ENCODE measurements at regions not wholly inside any gene's neighbourhood (a gene's known extent, or its start where the extent isn't known, plus 50 kb on each side); places are given as distances from the start of the nearest gene placed in this dataset.

DNA sequence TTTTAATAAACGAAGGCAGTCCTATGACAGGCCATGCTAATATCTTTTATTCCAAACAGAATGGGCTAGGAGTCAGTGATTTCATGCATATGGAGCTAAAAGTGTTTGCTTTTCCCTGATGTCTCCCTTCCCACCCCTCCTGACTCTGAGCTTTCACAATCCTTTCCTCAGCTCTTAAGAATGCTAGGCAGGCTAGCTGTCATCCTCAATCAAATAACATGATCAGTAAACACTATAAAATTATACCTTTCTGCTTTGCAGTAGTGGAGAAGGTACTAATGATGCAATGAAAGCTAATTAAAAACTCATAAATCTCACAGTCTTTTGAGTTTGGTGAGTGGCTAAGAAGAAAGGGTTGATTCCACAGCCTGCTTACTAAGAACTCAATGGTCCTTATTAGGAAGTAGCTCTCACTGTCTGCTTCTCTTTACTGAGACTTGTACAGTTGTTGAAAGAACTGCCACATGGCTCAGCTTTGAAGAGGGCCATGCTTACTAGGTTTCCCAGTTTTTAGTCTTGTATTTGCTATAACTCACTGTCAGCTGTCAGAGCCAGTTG lies 250.9 kb upstream of the JAG1 start:
- Histone ChIP-seq H3K9ac (ENCODE audit: low read depth, low read length, poor library complexity, severe bottlenecking) (no peak overlapping the region), H3K4me1 (ENCODE audit: insufficient read depth, low read length, poor library complexity, severe bottlenecking) (no peaks in the 10 kb centered on the region), H3K79me2 (ENCODE audit: insufficient read depth, low read length) (no peaks in the 10 kb centered on the region), H3K27me3 (ENCODE audit: insufficient read depth, low read length, poor library complexity, severe bottlenecking) (no peaks in the 10 kb centered on the region), H3K4me2 (ENCODE audit: low read depth, low read length, poor library complexity, severe bottlenecking) (no peak overlapping the region), H3K9me3 (ENCODE audit: insufficient read depth, low read depth, low read length) (no peaks in the 10 kb centered on the region; the same call in 1 of the 2 replicates), H3K9me2 (replicated peaks; ENCODE audit: low read depth, low read length) (no peaks in the 10 kb centered on the region), H3K36me3 (ENCODE audit: insufficient read depth, low read length) (no peaks in the 10 kb centered on the region), H3F3A (ENCODE audit: low read depth) (no peaks in the 10 kb centered on the region), H2AFZ (ENCODE audit: low read length) (no peak overlapping the region), H4K20me1 (ENCODE audit: insufficient read depth, low read length, poor library complexity, severe bottlenecking) (no peaks in the 10 kb centered on the region), H3K4me3 (ENCODE audit: low read length, poor library complexity, severe bottlenecking) (no peak overlapping the region)
- TF ChIP-seq, protein P1, sequence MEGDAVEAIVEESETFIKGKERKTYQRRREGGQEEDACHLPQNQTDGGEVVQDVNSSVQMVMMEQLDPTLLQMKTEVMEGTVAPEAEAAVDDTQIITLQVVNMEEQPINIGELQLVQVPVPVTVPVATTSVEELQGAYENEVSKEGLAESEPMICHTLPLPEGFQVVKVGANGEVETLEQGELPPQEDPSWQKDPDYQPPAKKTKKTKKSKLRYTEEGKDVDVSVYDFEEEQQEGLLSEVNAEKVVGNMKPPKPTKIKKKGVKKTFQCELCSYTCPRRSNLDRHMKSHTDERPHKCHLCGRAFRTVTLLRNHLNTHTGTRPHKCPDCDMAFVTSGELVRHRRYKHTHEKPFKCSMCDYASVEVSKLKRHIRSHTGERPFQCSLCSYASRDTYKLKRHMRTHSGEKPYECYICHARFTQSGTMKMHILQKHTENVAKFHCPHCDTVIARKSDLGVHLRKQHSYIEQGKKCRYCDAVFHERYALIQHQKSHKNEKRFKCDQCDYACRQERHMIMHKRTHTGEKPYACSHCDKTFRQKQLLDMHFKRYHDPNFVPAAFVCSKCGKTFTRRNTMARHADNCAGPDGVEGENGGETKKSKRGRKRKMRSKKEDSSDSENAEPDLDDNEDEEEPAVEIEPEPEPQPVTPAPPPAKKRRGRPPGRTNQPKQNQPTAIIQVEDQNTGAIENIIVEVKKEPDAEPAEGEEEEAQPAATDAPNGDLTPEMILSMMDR (conservative IDR thresholded peaks at IDR 0.05; ENCODE audit: low read length), result no peak
- TF ChIP-seq EZH2phosphoT487 (IDR thresholded peaks at IDR 0.05; ENCODE audit: borderline replicate concordance), result no peak

- TF ChIP-seq, protein P1 (conservative IDR thresholded peaks at IDR 0.05; ENCODE audit: low read length), result no peak
- no peak for TF ChIP-seq EZH2phosphoT487 (IDR thresholded peaks at IDR 0.05; ENCODE audit: borderline replicate concordance)
- no peaks in the 10 kb centered on the region for H3F3A ChIP-seq (ENCODE audit: low read depth)
These were observed 252.0 kb upstream of the JAG1 start for GRCh38 chr20:10925767-10926166.

GRCh38 chr20:10927011-10927583 lies 253.3 kb upstream of the JAG1 start:
- Histone ChIP-seq H3K36me3 (ENCODE audit: insufficient read depth, low read length) (no peaks in the 10 kb centered on the region), H3K9me3 (ENCODE audit: insufficient read depth, low read depth, low read length) (no peaks in the 10 kb centered on the region; the same call in 1 of the 2 replicates), H3K9me2 (replicated peaks; ENCODE audit: low read depth, low read length) (no peaks in the 10 kb centered on the region), H3K27me3 (ENCODE audit: insufficient read depth, low read length, poor library complexity, severe bottlenecking) (no peaks in the 10 kb centered on the region), H4K20me1 (ENCODE audit: insufficient read depth, low read length, poor library complexity, severe bottlenecking) (no peaks in the 10 kb centered on the region), H3K4me3 (ENCODE audit: low read length, poor library complexity, severe bottlenecking) (no peak overlapping the region), H3F3A (ENCODE audit: low read depth) (no peaks in the 10 kb centered on the region), H3K4me1 (ENCODE audit: insufficient read depth, low read length, poor library complexity, severe bottlenecking) (no peaks in the 10 kb centered on the region), H3K79me2 (ENCODE audit: insufficient read depth, low read length) (no peaks in the 10 kb centered on the region), H3K9ac (ENCODE audit: low read depth, low read length, poor library complexity, severe bottlenecking) (no peak overlapping the region), H3K4me2 (ENCODE audit: low read depth, low read length, poor library complexity, severe bottlenecking) (no peak overlapping the region), H2AFZ (ENCODE audit: low read length) (no peak overlapping the region)
- no peak for TF ChIP-seq EZH2phosphoT487 (IDR thresholded peaks at IDR 0.05; ENCODE audit: borderline replicate concordance)
- TF ChIP-seq, protein P1 (conservative IDR thresholded peaks at IDR 0.05; ENCODE audit: low read length), result no peak

More at GRCh38 chr20:10925767-10926166, 252.0 kb upstream of the JAG1 start:
- H2AFZ ChIP-seq (ENCODE audit: low read length), result no peak overlapping the region
- no peak overlapping the region for H3K9ac ChIP-seq (ENCODE audit: low read depth, low read length, poor library complexity, severe bottlenecking)
- H3K27me3 ChIP-seq (ENCODE audit: insufficient read depth, low read length, poor library complexity, severe bottlenecking), result no peaks in the 10 kb centered on the region
- no peaks in the 10 kb centered on the region for H3K79me2 ChIP-seq (ENCODE audit: insufficient read depth, low read length)
- no peaks in the 10 kb centered on the region for H4K20me1 ChIP-seq (ENCODE audit: insufficient read depth, low read length, poor library complexity, severe bottlenecking)
- no peaks in the 10 kb centered on the region; the same call in 1 of the 2 replicates for H3K9me3 ChIP-seq (ENCODE audit: insufficient read depth, low read depth, low read length)
- no peaks in the 10 kb centered on the region for H3K4me1 ChIP-seq (ENCODE audit: insufficient read depth, low read length, poor library complexity, severe bottlenecking)
- no peak overlapping the region for H3K4me2 ChIP-seq (ENCODE audit: low read depth, low read length, poor library complexity, severe bottlenecking)
- H3K36me3 ChIP-seq (ENCODE audit: insufficient read depth, low read length), result no peaks in the 10 kb centered on the region
- H3K4me3 ChIP-seq (ENCODE audit: low read length, poor library complexity, severe bottlenecking), result no peak overlapping the region
- no peaks in the 10 kb centered on the region for H3K9me2 ChIP-seq (replicated peaks; ENCODE audit: low read depth, low read length)
